HG03066 (cell line): ENCODE measurements at regions not wholly inside any gene's neighbourhood (a gene's known extent, or its start where the extent isn't known, plus 50 kb on each side); places are given as distances from the start of the nearest gene placed in this dataset.

Experiments
- ATAC-seq: cut with Tn5 transposase; IDR thresholded peaks from one replicate; pipeline ENCODE4 v1.9.1; 2021; ENCODE audit warnings: low read depth; ENCODE audit not compliant: unreplicated experiment

DNA sequence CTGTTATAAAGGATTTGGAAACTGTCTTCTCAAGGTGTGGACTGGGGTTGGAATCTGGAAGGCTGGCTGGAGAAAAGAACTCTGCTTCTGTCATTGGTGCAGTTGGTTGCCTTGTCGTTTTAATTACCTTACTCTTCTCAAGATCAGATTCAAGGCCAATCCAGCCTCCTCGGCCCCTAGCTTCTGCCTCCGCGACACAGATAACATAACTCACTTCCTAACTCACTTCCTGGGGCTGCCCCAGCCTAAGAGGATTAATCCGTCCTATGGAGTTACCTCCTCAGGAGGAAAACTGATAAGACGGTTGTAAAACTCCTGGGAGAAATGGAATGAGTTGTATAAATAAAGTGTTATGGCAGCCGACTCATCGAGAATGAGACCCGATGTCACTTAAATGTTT is 389.1 kb upstream of the WWC1 start:
- no peak for ATAC-seq

DNA sequence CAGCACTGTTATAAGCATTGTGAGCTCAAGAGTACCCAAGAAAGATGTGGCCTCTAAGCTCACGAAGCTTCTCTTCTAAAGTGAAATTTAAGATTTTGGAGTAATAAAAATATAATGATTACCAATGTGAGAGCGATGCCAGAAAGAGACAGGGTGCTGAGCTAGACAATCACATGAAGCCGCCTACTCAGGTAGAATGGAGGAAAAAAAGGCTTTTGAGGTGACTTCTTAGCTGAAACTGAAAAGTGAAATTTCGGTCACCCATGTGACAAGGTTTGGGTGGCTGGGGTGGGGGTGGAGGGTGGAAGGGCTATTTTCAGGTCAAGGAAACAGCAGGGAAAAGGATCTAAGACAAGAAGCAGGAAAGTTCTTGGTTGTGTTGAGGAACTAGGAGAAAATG is 388.2 kb upstream of the WWC1 start:
- ATAC-seq = no peak

DNA sequence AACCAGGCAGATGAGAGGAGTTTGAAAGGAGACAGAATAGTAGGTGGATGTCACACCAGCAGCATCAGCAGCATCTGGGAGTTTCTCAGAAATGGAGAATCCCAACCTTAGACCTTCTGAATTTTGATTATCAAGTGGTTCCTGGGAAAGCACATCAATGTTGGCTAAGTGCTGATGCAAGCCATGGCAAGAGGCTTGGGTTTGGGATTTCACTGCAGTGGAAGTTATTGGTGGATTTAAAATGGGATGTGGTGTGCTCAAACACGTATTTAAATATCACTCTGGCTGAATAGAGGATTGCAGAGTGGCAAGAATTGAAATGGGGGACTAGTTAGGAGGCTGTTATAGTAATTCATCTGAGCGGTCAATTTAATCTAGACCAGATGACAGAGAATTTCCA is 387.8 kb upstream of the WWC1 start:
- ATAC-seq = no peak

DNA sequence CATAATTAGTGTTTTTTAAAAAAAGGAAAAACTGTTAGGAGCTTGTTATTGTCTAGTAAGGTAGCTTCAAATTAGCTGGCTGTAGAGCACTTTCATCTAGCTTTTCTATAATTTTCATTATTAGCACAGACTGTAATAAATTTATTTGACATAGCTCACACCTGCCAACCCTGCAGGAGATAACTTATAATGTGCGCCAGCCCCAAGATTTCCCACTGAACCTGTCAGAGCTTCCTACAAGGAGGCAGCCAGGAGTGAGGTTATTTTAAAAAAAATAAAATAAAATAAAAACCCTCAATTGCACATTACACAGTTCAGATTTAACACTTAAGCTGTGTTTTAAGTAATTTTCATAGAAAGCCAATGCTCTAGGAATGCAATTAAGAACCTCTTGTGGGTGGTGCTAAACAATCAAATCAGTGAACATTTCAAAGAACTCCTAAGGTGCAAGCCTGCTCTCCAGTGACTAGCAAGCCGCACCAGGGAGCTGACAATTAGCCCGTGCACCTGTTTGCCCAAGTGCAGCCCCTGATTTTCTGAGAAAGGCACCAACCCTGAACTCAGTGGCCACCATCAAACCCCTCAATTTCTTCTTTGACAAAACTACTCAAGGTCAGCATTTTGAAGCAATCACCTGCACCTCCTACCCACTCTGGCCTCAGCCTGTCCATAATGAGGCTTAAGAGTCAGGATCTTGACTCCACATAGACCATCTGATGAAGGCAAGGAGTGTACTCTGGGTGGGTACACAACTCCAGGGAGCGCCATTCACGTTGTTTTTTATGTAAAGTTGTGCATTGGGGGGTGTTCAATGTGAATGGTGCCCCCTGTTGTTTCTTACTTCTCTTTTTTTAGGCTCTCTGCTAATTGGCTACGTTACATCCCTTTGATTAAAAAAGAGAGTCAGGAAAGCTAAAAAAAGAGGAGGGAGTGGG is 385.3 kb upstream of the WWC1 start:
- ATAC-seq = no peak

DNA sequence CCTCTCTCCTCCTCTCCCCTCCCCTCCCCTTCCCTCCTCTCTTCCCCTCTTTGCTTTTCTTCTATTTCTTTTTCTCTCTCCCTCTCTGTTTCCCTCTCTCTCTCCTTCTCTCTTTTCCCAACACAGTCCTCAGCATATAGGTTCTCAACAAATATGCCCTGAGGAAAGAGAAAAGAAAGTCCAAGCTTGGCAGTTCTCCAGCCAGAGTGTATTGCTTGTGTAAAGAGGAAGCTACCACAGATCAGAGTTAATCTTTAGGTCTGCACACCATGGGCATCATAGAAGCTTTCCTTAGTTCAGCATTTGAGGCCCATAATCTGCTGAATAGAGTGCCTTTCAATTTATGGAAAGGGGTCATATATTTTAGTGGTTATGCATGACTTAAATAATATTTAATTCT is 382.8 kb upstream of the WWC1 start:
- ATAC-seq = no peak

DNA sequence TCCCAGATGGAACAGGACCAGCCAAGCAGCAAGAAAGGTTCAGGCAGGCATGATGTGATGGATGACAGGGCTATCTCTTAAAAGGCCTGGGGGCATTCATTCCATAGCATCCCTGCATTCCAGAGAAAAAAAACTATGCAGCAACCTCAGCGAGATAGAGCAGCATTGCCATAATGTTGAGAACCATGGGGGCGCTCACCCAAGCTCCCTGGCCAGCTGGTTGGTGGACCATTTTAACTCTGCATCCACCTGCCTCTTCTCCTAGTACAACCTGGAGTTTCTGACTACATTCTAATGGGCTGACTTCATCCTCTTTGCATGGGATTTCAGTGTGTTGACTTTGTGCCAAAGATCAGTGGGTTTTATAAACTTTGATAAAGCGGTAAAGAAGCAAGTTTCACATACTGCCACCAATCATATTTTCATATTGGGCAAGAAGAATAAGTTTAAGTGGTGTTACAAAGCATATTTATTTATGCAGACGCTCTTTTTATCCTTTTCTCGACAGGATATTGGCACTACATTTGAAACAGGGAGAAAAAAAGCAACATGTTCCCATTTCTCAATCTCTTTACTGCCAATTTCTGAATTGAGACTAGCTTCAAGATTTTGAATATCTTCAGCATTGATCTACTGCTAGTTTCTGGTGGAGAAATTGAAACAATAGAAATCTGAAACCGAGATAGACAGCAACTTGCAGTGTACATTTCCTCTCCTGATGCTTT is 378.3 kb upstream of the WWC1 start:
- ATAC-seq = no peak

DNA sequence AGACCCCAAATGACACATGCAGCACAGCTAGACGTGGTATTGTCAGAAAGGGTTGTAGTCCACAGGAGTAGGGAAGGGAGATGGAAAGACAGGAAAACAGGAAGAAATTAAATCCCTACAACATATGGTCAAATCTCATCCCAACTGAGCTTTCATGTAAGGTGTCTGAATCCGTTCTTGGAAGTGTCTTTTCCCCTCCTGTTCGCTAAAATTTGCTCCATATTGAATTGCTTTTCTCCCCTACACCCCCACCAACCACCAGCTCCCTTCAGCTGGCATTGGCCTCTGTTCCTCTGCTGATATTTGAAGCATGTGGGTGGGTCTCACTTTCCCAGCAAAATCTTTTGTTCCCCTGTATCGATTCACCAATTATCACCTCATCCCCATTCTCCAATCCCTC is 376.2 kb upstream of the WWC1 start:
- ATAC-seq = no peak

DNA sequence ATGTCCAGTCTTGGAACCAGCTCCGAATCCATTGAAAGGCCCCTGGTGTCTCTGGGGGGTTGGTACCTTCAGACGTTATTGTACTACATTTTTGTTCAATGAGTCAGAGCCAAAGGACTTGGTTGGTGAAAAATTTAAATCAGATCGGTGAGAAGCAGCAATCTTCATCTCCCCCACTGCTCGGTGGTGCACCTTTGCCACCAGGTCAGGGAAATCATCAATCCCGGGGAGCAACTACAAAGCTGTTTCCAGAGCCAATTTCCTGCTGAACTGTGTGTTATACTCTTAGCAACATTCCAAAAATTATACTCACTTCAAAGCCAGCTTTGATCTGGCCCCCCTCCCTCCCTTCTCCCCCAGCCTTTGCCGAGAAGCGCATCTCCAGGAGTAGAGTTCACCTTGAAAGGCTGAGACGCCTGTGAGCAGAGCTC is 375.2 kb upstream of the WWC1 start:
- ATAC-seq = no peak

DNA sequence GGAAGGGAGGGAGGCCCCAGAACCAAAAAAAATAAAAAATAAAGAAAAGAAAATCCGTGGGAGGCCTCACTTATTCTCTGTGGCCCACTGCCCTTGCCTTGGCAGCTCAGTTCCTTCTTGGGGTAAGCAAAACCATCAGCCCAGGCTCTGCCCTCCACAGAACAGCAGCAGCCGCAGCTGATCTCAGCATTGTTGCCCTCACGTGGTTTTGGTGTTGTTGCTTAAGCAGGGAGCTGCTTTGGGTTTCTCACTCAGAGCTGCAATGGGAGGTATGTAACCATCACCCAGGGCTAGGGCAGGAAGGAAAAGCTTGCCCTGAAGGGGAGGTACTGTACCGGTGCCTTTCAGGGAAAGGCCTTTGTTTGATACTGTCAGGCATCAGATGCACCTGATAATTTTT is 374.7 kb upstream of the WWC1 start:
- ATAC-seq = no peak

DNA sequence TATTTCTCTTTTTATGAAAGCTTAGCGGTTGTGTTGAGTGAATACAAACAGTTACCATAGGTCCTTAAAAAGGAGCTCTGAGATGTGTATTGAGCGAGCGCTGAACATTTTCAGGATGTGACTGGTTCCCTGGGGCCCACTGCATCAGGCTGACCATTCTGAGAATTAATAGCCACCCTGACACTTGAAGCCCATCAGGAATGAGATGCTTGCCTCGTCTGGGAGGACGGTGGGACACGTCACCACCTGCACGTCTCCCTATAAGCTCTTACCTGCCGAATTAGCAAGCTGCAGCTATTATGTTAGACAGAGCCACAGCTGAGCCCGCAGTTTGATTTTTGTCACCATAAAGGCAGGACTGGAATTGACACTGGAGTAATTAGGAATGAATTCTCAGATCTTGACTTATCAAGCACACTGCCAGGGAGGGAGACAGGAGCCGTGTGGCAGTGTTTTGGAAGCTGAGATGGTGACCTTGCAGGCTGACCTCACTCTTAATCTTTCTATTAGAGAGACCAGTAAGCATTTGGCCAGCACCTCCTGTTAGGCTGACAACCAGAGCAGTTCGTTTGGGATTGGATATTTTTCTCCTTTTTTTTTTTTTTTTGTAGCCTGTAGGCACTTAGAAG is 373.1 kb upstream of the WWC1 start:
- ATAC-seq = no peak

DNA sequence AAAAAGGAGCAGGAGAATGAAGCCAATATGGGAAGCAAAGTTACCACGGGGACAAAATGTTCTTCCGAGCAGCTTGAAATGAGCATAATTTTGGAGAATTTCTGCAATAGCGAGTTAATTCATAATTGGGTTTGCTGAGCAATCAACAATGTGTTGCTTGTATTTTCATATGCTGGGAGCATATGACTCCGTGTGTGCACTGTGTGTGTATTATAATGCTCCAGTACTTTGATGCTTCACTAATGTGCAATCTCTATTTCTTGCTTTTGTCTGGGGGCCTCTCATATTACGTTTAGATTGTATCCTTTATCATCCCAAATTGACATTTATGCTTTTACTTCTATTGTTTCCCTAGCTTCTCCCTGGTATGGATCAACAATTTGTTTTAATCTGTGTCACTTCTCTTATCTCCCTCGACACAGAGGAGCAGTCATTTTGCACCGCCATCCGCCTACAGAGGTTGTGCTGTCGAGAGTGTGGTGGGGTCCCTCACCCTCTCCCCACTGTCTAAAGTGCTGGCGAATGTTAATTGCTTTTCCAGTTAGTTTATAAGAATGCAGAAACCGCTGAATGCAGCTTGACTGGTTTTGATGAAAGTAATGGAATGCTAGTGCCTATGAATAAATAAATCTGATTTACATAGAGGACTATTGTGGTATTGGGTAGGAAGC is 372.5 kb upstream of the WWC1 start:
- no peak for ATAC-seq

DNA sequence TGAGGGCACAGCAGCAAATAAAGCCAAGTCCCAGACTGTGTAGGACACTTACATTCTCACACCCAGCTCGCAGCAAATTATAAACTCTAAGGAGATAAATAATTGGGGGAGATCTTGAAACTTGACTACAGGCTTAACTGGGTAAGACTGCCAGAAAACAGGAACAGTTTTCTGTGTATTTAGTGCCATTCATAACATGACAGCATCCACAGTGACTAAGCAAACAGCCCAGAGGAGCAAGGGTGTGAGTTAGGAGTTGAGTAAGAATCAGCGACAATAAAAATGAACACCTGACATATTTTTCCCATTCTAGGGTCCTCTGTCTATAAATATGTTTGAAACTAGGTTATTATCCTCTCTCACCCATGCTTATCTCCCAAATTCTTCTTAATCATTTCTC is 370.9 kb upstream of the WWC1 start:
- no peak for ATAC-seq

DNA sequence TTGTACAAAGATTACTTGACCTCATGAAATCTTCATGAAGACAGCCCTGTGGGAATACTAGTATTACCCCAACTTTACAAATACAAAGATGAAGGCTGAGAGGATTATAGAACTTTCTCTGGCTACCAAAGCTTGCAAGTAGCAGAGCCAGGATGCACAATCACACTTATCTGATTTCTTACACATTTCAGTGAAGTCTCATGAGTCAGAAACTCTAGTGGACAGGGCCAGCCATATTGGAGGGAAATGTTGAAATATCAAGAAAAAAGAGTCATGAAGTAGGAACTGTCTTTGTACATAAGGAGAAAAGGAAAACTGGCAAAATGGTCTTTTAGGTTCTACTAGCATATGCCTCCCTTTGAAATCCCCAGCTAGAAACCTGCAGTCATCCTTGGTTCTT is 369.6 kb upstream of the WWC1 start:
- ATAC-seq = no peak

DNA sequence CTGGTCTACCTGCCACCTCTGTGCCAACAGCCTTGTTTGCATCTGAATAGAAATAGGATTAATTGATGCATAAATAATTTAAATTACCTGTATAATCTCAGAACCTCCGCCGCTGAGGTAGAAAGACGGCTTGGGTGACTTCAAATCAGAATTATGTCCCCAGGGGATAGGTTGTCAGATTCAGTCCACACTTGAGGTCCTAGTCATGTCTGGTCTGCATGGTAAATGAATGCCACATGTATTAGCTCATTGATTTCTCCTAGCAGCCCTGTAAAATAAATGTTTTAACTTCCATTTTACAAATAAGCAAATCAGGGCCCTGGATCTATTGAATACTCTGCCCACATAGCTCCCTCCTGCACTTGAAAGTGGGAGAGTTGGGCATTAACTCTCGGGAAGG is 368.0 kb upstream of the WWC1 start:
- no peak for ATAC-seq

DNA sequence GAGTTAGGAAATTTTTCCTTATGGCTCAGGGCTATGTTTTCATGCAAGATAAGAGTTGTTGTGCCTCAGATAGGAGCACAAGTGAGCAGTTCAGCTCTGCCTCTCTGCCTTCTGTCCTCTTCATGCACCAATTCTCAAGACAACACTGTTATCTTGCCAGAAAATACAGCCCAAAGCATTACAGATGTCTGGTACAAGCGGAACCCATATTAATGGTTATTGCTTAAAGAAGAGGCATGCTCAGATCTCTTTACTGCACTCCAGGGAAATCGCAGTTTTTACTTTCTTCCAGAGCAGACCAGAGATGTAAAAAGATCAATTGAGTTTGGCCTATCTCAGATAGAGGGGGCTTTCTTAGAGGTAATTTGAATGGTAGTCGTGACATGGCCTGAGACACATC is 361.6 kb upstream of the WWC1 start:
- no peak for ATAC-seq

DNA sequence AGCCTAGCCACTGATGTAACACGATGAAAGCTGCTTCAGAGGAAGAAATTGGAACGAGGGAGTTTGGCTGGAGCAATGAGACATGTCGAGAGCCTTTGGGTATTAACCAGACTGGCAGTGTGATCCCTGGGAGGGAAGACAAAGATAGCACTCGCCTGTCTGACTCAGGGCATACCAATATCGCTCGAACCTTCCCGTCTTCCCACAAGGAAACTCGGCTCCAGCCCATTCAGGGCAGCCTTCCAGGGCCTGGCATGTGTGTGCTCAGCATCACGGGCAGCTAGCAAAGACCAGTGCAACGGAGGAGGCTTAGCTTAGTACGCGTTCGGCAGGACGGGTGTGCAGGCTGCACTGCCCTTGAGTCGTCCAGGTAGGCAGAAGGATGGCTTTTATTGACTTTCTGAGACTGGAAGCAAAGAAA is 356.9 kb upstream of the WWC1 start:
- no peak for ATAC-seq

DNA sequence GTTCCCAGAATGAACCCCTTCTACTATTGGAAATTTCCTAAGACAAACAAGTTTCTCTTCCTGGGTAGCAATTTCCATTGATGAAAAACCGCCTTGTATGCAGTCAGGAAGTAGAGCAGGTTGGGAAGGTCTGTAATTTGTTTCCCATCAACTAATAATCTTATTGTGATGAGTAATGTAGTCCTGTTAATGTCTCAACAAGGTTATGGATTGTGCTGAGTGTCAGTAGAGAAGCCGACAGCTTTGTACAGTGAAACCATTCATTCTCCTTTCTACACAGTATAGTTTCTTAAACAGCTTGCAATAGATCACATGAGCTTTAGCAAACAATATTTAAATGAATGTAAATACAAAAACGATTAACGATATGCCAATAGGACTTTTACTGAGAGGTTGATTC is 355.4 kb upstream of the WWC1 start:
- no peak for ATAC-seq

DNA sequence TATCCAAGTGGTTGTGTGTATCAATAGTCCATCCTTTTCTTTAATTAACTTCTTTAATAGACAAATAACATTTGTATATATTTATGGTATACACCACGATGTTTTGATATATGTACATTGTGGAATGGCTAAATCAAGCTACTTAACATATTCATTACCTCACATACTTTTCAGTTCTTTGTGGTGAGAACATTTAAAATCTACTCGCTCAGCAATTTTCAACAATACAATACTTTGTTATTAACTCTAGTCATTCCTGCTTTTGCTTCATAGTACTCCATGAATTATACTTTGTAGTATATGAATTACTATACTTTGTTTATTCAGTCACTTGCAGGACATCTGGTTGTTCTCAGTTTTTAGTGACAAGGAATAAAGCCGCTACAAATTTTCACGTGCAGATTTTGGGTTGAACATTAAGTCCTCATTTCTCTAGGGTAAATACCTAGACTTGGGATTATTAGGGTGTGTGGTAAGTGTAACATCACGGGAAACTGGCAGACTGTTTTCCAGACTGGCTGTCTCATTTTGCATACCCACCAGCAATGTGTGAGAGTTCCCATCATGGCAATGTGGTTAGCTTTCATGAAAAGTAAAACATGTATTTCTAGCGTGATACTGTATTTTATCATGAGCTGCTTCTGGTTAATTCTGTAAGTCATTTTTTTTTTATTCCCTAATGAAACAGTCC is 354.4 kb upstream of the WWC1 start:
- no peak for ATAC-seq

DNA sequence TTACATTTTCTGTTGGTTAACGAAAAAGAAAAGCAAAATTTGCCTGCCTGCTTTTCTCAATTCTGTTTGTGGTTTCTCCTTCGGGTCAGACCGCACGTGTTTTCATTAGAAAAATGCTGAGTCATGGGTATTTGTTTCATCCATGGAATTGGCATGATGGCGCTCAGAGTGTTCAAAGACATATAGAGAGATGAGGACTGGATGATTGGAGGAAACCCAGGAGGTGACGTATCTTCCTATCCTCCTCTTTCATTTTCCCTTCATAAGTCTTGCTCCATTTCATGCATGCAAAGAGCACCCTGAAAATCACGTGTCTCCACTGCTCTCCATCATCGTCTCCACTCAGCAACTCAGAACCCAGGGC is 353.8 kb upstream of the WWC1 start:
- ATAC-seq = no peak

DNA sequence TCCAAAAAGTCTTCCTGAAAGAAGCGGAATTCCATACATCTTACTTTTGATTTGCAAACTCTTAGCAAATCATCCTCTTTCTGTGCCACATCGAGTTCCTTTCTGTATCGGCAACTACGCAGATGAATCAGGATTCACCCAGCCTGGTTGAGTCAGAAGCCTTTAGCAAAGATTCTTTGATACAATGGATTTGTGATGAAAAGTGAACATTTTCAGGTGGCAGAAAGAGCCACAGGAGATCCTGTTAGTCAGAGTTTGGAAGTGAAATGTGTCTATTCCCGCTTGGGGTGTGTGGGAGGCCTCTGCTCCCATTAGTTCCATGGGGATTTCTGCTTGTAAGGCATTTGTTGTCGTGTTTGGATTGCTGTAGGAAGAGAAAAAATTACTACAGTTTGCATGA is 351.8 kb upstream of the WWC1 start:
- no peak for ATAC-seq
